ENCODE measurements at regions not wholly inside any gene's neighbourhood (a gene's known extent, or its start where the extent isn't known, plus 50 kb on each side); places are given as distances from the start of the nearest gene placed in this dataset.

GRCh38 chr2:223148516-223148915 is 96.5 kb downstream of the KCNE4 start:
- Mint-ChIP-seq H3K4me3 (ENCODE audit: low read depth) (no peak overlapping the region), H3K36me3 (ENCODE audit: low read depth) (no peaks in the 10 kb centered on the region), H3K9me3 (no peaks in the 10 kb centered on the region), H3K27me3 (ENCODE audit: low read depth) (no peaks in the 10 kb centered on the region), H3K4me1 (ENCODE audit: low read depth) (no peaks in the 10 kb centered on the region), H3K27ac (no peak overlapping the region)
- intact Hi-C loops (cut with micrococcal nuclease) = no loop called here
- DNase-seq (ENCODE audit: low spot score) = no peak

DNA sequence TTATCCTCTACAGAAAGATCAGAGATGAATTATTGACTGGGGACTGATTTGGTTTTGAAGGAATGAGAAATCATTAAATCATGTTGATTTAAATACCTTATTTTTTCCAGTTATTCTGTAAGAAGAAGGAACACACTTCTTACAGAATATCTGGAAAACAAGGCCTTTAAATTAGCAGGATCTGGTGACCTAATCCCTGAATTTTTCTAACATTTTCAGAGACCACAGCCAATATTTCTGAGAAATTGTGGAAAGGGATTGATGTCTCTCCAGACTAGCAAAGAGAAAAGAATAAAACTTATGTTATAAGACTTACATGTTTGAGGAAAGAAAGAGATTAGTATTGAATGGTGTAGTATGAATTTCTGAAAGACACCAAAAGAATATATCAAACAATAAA is 104.0 kb downstream of the KCNE4 start:
- Mint-ChIP-seq H3K4me3 (ENCODE audit: low read depth) (no peak overlapping the region), H3K27ac (no peak overlapping the region), H3K36me3 (ENCODE audit: low read depth) (no peaks in the 10 kb centered on the region), H3K4me1 (ENCODE audit: low read depth) (no peaks in the 10 kb centered on the region), H3K27me3 (ENCODE audit: low read depth) (no peaks in the 10 kb centered on the region), H3K9me3 (no peaks in the 10 kb centered on the region)
- intact Hi-C loops (cut with micrococcal nuclease) = no loop called here
- DNase-seq (ENCODE audit: low spot score) = no peak

- H3K9me3 Mint-ChIP-seq = no peaks in the 10 kb centered on the region
- H3K4me3 Mint-ChIP-seq (ENCODE audit: low read depth) = no peak overlapping the region
- no peak overlapping the region for H3K27ac Mint-ChIP-seq
- no peak for DNase-seq (ENCODE audit: low spot score)
- no peaks in the 10 kb centered on the region for H3K4me1 Mint-ChIP-seq (ENCODE audit: low read depth)
- H3K27me3 Mint-ChIP-seq (ENCODE audit: low read depth) = no peaks in the 10 kb centered on the region
- intact Hi-C loops (cut with micrococcal nuclease) = no loop called here
- H3K36me3 Mint-ChIP-seq (ENCODE audit: low read depth) = no peaks in the 10 kb centered on the region
These were observed 110.0 kb downstream of the KCNE4 start for GRCh38 chr2:223161873-223162458.

DNA sequence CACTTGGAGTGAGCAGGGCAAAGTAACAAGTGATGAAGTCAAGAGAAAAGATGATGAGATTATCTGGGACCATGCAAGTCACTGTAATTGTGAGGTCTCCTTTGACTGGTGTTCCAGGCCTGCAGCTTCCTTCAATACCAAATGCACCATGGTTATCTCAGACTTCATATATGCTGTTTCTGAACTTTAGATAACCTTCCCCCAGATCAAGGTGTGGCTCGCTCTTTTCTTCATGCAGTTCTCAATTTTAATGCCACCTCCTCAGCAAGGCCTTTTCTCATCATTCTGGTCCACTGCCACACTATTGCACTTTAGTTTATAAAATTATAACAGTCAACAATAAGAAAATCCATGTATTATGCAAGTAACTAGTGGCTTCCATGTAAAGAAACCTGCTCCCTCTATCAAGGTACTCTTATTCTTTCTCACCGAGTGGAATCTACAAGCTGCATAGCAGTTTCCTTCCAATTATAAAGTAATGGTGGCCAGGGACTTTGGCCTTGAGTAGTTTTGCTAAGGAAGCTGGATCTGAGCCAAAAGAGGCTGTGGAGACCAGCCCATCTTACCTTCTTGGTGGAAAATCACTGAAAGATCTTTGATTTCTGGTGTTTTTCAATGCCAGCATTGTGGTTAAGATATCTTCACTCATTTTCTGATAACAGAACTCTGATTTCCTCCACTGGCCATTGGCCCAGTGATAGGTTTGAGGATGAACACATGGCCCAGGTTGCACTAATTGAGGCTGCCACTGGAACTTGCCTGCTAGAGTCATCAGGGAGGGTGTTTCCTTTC is 113.6 kb downstream of the KCNE4 start:
- H3K4me1 Mint-ChIP-seq (ENCODE audit: low read depth) = no peaks in the 10 kb centered on the region
- H3K27me3 Mint-ChIP-seq (ENCODE audit: low read depth) = no peaks in the 10 kb centered on the region
- H3K4me3 Mint-ChIP-seq (ENCODE audit: low read depth) = no peak overlapping the region
- intact Hi-C loops (cut with micrococcal nuclease) = no loop called here
- no peak overlapping the region for H3K27ac Mint-ChIP-seq
- H3K36me3 Mint-ChIP-seq (ENCODE audit: low read depth) = no peaks in the 10 kb centered on the region
- peaks cover 4% of the 10 kb centered on the region for H3K9me3 Mint-ChIP-seq
- no peak for DNase-seq (ENCODE audit: low spot score)

DNA sequence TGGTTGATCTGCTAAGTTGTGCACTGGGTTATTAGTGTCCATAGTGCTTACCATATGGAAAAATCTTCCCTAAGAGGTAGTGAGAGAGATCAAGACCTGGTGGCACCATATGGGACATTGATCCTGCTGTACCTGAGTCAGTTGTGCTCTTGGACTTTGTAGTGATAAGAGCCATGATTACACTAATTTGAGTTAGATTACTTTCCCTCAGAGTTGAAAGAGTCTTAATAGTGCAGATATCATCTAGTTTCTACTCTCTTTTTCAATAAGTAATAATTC is 114.2 kb downstream of the KCNE4 start:
- Mint-ChIP-seq H3K4me1 (ENCODE audit: low read depth) (no peaks in the 10 kb centered on the region), H3K36me3 (ENCODE audit: low read depth) (no peaks in the 10 kb centered on the region), H3K9me3 (peaks cover 4% of the 10 kb centered on the region), H3K27ac (no peak overlapping the region), H3K27me3 (ENCODE audit: low read depth) (no peaks in the 10 kb centered on the region), H3K4me3 (ENCODE audit: low read depth) (no peak overlapping the region)
- intact Hi-C loops (cut with micrococcal nuclease) = no loop called here
- DNase-seq (ENCODE audit: low spot score) = no peak

DNA sequence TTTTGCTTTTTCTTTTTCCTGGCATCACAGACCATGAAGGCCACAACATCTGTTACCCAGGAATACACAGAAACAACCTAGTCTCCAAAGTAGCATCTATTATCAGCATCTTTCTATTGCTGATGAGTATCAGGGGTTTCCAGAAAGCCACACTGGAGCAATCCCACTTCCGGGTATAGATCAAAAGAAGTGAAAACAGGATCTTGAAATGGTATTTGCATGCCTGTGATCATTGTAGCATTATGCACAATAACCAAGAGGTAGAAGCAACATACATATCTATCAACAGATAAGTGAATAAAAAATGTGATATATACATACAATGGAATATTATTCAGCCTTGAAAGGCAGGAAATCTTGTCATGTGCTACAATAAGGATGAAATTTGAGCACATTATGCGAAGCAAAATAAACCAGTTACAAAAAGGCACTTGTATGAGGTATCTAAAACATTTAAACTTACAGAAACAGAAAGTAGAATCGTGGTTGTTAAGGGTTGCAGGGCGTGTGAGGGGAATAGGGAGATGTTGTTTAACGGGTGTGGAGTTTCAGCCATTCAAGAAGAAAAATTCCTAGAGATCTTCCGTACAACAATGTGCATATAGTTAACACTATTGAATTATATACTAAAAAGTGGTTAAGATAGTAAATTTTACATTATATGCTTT is 115.1 kb downstream of the KCNE4 start:
- no peak overlapping the region for H3K4me3 Mint-ChIP-seq (ENCODE audit: low read depth)
- DNase-seq (ENCODE audit: low spot score) = no peak
- no peaks in the 10 kb centered on the region for H3K4me1 Mint-ChIP-seq (ENCODE audit: low read depth)
- peaks cover 4% of the 10 kb centered on the region for H3K9me3 Mint-ChIP-seq
- H3K27me3 Mint-ChIP-seq (ENCODE audit: low read depth) = no peaks in the 10 kb centered on the region
- no peaks in the 10 kb centered on the region for H3K36me3 Mint-ChIP-seq (ENCODE audit: low read depth)
- H3K27ac Mint-ChIP-seq = no peak overlapping the region
- intact Hi-C loops (cut with micrococcal nuclease) = no loop called here

GRCh38 chr2:223169830-223170605 is 118.0 kb downstream of the KCNE4 start:
- no peak for DNase-seq (ENCODE audit: low spot score)
- intact Hi-C loops (cut with micrococcal nuclease) = no loop called here
- H3K4me1 Mint-ChIP-seq (ENCODE audit: low read depth) = no peaks in the 10 kb centered on the region
- no peak overlapping the region for H3K27ac Mint-ChIP-seq
- H3K4me3 Mint-ChIP-seq (ENCODE audit: low read depth) = no peak overlapping the region
- no peaks in the 10 kb centered on the region for H3K27me3 Mint-ChIP-seq (ENCODE audit: low read depth)
- peaks cover 4% of the 10 kb centered on the region for H3K9me3 Mint-ChIP-seq
- no peaks in the 10 kb centered on the region for H3K36me3 Mint-ChIP-seq (ENCODE audit: low read depth)

GRCh38 chr2:223176970-223177369 is 125.0 kb downstream of the KCNE4 start:
- Mint-ChIP-seq H3K27me3 (ENCODE audit: low read depth) (no peaks in the 10 kb centered on the region), H3K4me3 (ENCODE audit: low read depth) (no peak overlapping the region), H3K27ac (no peak overlapping the region), H3K9me3 (no peaks in the 10 kb centered on the region), H3K4me1 (ENCODE audit: low read depth) (no peaks in the 10 kb centered on the region), H3K36me3 (ENCODE audit: low read depth) (no peaks in the 10 kb centered on the region)
- intact Hi-C loops (cut with micrococcal nuclease) = no loop called here
- DNase-seq (ENCODE audit: low spot score) = no peak

DNA sequence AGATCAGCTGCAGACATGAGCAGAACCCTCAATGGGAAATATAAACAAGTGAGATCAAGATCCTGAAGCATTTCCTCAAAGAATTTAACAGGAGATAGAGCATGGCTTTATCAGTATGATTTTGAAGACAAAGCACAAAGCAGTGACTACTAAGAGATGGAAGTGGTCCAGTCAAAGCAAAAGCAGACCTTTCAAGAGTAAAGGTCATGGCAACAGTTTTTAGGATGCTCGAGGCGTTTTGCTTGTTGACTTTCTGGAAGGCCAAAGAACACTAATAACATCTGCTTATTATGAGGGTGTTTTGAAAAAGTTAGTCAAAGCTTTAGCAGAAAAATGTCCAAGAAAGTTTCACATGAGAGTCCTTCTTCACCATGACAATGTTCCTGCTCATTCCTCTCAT is 128.5 kb downstream of the KCNE4 start:
- DNase-seq (ENCODE audit: low spot score) = no peak
- Mint-ChIP-seq H3K36me3 (ENCODE audit: low read depth) (no peaks in the 10 kb centered on the region), H3K9me3 (no peaks in the 10 kb centered on the region), H3K4me1 (ENCODE audit: low read depth) (no peaks in the 10 kb centered on the region), H3K27me3 (ENCODE audit: low read depth) (no peaks in the 10 kb centered on the region), H3K4me3 (ENCODE audit: low read depth) (no peak overlapping the region), H3K27ac (no peak overlapping the region)
- intact Hi-C loops (cut with micrococcal nuclease) = no loop called here

GRCh38 chr2:223181561-223181960 is 129.6 kb downstream of the KCNE4 start:
- intact Hi-C loops (cut with micrococcal nuclease) = no loop called here
- DNase-seq (ENCODE audit: low spot score) = no peak
- Mint-ChIP-seq H3K27me3 (ENCODE audit: low read depth) (no peaks in the 10 kb centered on the region), H3K4me3 (ENCODE audit: low read depth) (no peak overlapping the region), H3K9me3 (no peaks in the 10 kb centered on the region), H3K4me1 (ENCODE audit: low read depth) (no peaks in the 10 kb centered on the region), H3K27ac (no peak overlapping the region), H3K36me3 (ENCODE audit: low read depth) (no peaks in the 10 kb centered on the region)

- H3K27ac Mint-ChIP-seq = no peak overlapping the region
- no peak for DNase-seq (ENCODE audit: low spot score)
These were observed 130.4 kb downstream of the KCNE4 start for GRCh38 chr2:223182356-223182755.

GRCh38 chr2:223185638-223186037 is 133.6 kb downstream of the KCNE4 start:
- H3K27ac Mint-ChIP-seq = no peak overlapping the region
- no peaks in the 10 kb centered on the region for H3K9me3 Mint-ChIP-seq
- H3K4me1 Mint-ChIP-seq (ENCODE audit: low read depth) = no peaks in the 10 kb centered on the region
- H3K4me3 Mint-ChIP-seq (ENCODE audit: low read depth) = no peak overlapping the region
- H3K27me3 Mint-ChIP-seq (ENCODE audit: low read depth) = no peaks in the 10 kb centered on the region
- no peak for DNase-seq (ENCODE audit: low spot score)
- no peaks in the 10 kb centered on the region for H3K36me3 Mint-ChIP-seq (ENCODE audit: low read depth)
- intact Hi-C loops (cut with micrococcal nuclease) = no loop called here

More at GRCh38 chr2:223182356-223182755, 130.4 kb downstream of the KCNE4 start:
- no peaks in the 10 kb centered on the region for H3K27me3 Mint-ChIP-seq (ENCODE audit: low read depth)
- H3K36me3 Mint-ChIP-seq (ENCODE audit: low read depth) = no peaks in the 10 kb centered on the region
- H3K9me3 Mint-ChIP-seq = no peaks in the 10 kb centered on the region
- no peaks in the 10 kb centered on the region for H3K4me1 Mint-ChIP-seq (ENCODE audit: low read depth)
- intact Hi-C loops (cut with micrococcal nuclease) = no loop called here
- H3K4me3 Mint-ChIP-seq (ENCODE audit: low read depth) = no peak overlapping the region

- no peaks in the 10 kb centered on the region for H3K4me1 Mint-ChIP-seq (ENCODE audit: low read depth)
- intact Hi-C loops (cut with micrococcal nuclease) = no loop called here
These were observed 135.3 kb downstream of the KCNE4 start for GRCh38 chr2:223187256-223187655.

More at GRCh38 chr2:223187256-223187655, 135.3 kb downstream of the KCNE4 start:
- no peaks in the 10 kb centered on the region for H3K27me3 Mint-ChIP-seq (ENCODE audit: low read depth)
- no peak overlapping the region for H3K27ac Mint-ChIP-seq
- H3K4me3 Mint-ChIP-seq (ENCODE audit: low read depth) = no peak overlapping the region
- H3K9me3 Mint-ChIP-seq = no peaks in the 10 kb centered on the region
- H3K36me3 Mint-ChIP-seq (ENCODE audit: low read depth) = no peaks in the 10 kb centered on the region
- no peak for DNase-seq (ENCODE audit: low spot score)

Measured in activated T-helper 2 cell treated with anti-CD3 and anti-CD28 coated beads, Interferon-gamma antibody, Interleukin-2, Interleukin-4, amounts not matched to agents 10 μg/mL and 5 μg/mL and 100 μg/mL, durations not matched to agents 14 hours and 24 hours and 36 hours (primary cell).